PC-9 (cell line): ENCODE measurements at regions not wholly inside any gene's neighbourhood (a gene's known extent, or its start where the extent isn't known, plus 50 kb on each side); places are given as distances from the start of the nearest gene placed in this dataset.

Experiments used
- BruUV-seq: library from RNA; stranded (reverse); fragments of 400-500 nt; replicated peaks from 2 replicates; lab custom pipeline; 2021; lab: Mats Ljungman, UMichigan
- CTCF ChIA-PET: fragments of 300-600 bp; sonication (Branson Sonifier 250); formaldehyde crosslinking; loops from one replicate; lab custom pipeline; 2022; ENCODE audit warnings: antibody characterized with exemption; lab: Charles Lee
- POLR2A ChIA-PET: fragments of 300-600 bp; sonication (Branson Sonifier 250); formaldehyde crosslinking; loops from one replicate; lab custom pipeline; 2022; ENCODE audit warnings: antibody characterized with exemption; ENCODE audit not compliant: unreplicated experiment; lab: Charles Lee
- DNase-seq, 2 experiments: peaks; one replicate each; pipeline versions ENCODE4 v3.0.0 to v3.0.0-alpha.2; 2015 to 2022; ENCODE audit warnings: mixed read lengths in 1 of 2
- H2AFZ ChIP-seq: fragments of 200-600 bp; sonication (generic); 2 replicates; pipeline ENCODE4 v1.8.1; 2017; ENCODE audit warnings: antibody characterized with exemption
- H3F3A ChIP-seq: fragments of 200-600 bp; sonication (generic); 2 replicates; pipeline ENCODE4 v1.8.1; 2017; ENCODE audit warnings: antibody characterized with exemption, mild to moderate bottlenecking, low read depth; ENCODE audit not compliant: insufficient read depth
- H3K27ac ChIP-seq: fragments of 200-600 bp; sonication (generic); 2 replicates; pipeline ENCODE4 v1.6.1; 2016; ENCODE audit warnings: mixed run types
- H3K27me3 ChIP-seq: fragments of 200-600 bp; sonication (generic); 2 replicates; pipeline ENCODE4 v1.6.1; 2016; ENCODE audit warnings: low read depth, mixed run types; ENCODE audit not compliant: insufficient read depth
- H3K36me3 ChIP-seq: fragments of 200-600 bp; sonication (generic); 2 replicates; pipeline ENCODE4 v1.6.1; 2016; ENCODE audit warnings: low read depth, mixed run types
- H3K4me1 ChIP-seq: fragments of 200-600 bp; sonication (generic); replicated peaks from 2 replicates; pipeline ENCODE4 v1.6.1; 2016; ENCODE audit warnings: mixed run types; ENCODE audit not compliant: insufficient read depth
- H3K4me2 ChIP-seq: fragments of 200-600 bp; sonication (generic); 2 replicates; pipeline ENCODE4 v1.6.1; 2017; ENCODE audit warnings: mixed run types
- H3K4me3 ChIP-seq: fragments of 200-600 bp; sonication (generic); 2 replicates; pipeline ENCODE4 v1.6.1; 2016; ENCODE audit warnings: mixed run types
- H3K79me2 ChIP-seq: fragments of 200-600 bp; sonication (generic); 2 replicates; pipeline ENCODE4 v1.6.1; 2017; ENCODE audit warnings: low read depth, mixed run types
- H3K9me2 ChIP-seq: fragments of 200-600 bp; sonication (generic); 2 replicates; pipeline ENCODE4 v1.8.1; 2017; ENCODE audit warnings: mild to moderate bottlenecking; ENCODE audit not compliant: insufficient read depth
- H3K9me3 ChIP-seq: fragments of 200-600 bp; sonication (generic); 2 replicates; pipeline ENCODE4 v1.8.1; 2016; ENCODE audit warnings: low read depth; ENCODE audit not compliant: insufficient read depth
- H4K20me1 ChIP-seq: fragments of 200-600 bp; sonication (generic); 2 replicates; pipeline ENCODE4 v1.8.1; 2017; ENCODE audit not compliant: insufficient read depth
- CTCF ChIP-seq: fragments of 200-600 bp; sonication (generic); conservative IDR thresholded peaks from 2 replicates; pipeline ENCODE4 v1.6.1; 2017; ENCODE audit warnings: mixed run types, antibody characterized with exemption, mild to moderate bottlenecking, moderate library complexity
- EZH2 ChIP-seq: fragments of 200-600 bp; sonication (generic); IDR thresholded peaks from 2 replicates; pipeline ENCODE4 v1.8.0; 2017; ENCODE audit warnings: antibody characterized with exemption, low read depth
- intact Hi-C: fragments of 100-400 bp; cut with micrococcal nuclease; formaldehyde crosslinking; loops from one replicate; pipeline ENCODE4 v1.10.0; 2022; ENCODE audit not compliant: unreplicated experiment

DNA sequence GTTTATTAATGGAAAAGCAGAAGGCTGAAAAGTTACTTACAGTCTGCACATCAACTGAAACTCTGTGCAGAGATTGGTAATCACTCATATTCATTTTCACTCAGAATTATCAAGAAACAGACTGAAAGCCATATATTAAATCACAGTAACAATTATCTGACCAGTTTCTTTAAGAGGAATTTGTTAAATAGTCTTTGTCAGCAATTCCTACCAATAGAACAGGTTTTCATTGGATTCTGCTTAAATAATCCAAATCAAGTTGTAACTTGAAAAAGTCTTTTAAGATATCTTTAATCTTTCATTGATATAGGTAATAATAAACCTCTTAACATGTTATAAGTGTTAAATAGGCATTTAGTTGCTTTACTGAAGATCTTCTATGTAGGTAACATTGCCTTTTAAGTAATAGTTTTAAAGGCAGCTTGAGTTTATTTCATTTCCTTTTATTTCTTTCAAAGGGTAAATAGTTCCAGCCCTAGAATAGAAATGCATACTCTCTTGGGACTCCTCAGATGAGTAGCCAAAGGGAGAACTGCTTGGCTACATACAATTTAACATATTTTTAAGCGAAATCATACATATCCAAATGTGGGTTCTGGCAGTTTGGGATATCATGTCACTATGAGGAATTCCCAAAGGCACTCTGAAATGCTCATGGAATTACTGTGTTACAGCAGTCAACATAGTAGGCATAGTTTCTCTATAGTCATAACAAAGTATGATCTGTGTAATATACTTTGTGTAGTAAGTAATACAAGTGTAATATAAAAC, 326.0 kb upstream of the SPRY2 start:
- ChIA-PET CTCF (no interaction called here), POLR2A (no interaction called here)
- intact Hi-C loops: no loop called here
- no peak overlapping the region for H3K4me2 ChIP-seq
- H2AFZ ChIP-seq: no peak overlapping the region
- H3K36me3 ChIP-seq: no peaks in the 10 kb centered on the region
- H3K4me3 ChIP-seq: no peak overlapping the region
- H3K4me1 ChIP-seq: no peaks in the 10 kb centered on the region
- no peaks in the 10 kb centered on the region; the same call in 1 of the 2 replicates for H3F3A ChIP-seq
- no TSS peak for BruUV-seq
- H3K27ac ChIP-seq: no peak overlapping the region
- TF ChIP-seq EZH2 (no peak), CTCF (no peak)
- no peaks in the 10 kb centered on the region for H3K79me2 ChIP-seq
- no peaks in the 10 kb centered on the region for H4K20me1 ChIP-seq
- H3K9me3 ChIP-seq: no peaks in the 10 kb centered on the region
- H3K9me2 ChIP-seq: no peaks in the 10 kb centered on the region
- no peaks in the 10 kb centered on the region for H3K27me3 ChIP-seq
- no peak for DNase-seq

GRCh38 chr13:80665792-80666333, 324.9 kb upstream of the SPRY2 start:
- Histone ChIP-seq H3F3A (no peaks in the 10 kb centered on the region; the same call in 1 of the 2 replicates), H3K9me2 (no peaks in the 10 kb centered on the region), H3K4me3 (no peak overlapping the region), H3K9me3 (no peaks in the 10 kb centered on the region), H3K27me3 (no peaks in the 10 kb centered on the region), H2AFZ (no peak overlapping the region), H3K4me2 (no peak overlapping the region), H3K36me3 (no peaks in the 10 kb centered on the region), H3K79me2 (no peaks in the 10 kb centered on the region), H3K27ac (no peak overlapping the region), H3K4me1 (no peaks in the 10 kb centered on the region), H4K20me1 (no peaks in the 10 kb centered on the region)
- POLR2A ChIA-PET: no interaction called here
- no peak for DNase-seq
- no peak for TF ChIP-seq CTCF
- TF ChIP-seq EZH2: no peak
- no TSS peak for BruUV-seq
- intact Hi-C loops: no loop called here
- CTCF ChIA-PET: no interaction called here

DNA sequence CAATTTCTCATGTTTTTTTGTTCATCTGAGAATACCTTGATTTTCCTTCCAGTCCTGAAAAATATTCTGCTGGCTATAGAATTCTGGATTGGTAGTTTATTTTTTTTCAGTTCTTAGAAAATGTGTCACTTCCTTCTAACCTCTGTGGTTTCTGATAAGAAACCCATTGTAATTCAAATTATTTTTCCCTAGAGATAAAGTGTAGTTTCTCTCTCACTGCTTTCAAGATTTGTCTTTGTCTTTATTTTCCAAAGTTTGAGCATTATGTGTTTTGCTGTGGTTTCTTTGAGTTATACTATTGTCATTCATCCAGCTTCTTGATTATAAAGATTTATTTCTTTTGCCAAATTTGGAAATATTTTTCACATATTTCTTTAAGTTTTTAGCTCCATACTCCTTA, 324.0 kb upstream of the SPRY2 start:
- Histone ChIP-seq H3K27ac (no peak overlapping the region), H3K36me3 (no peaks in the 10 kb centered on the region), H3K9me2 (no peaks in the 10 kb centered on the region), H2AFZ (no peak overlapping the region), H3K27me3 (no peaks in the 10 kb centered on the region), H3K79me2 (no peaks in the 10 kb centered on the region), H3K4me3 (no peak overlapping the region), H3F3A (no peaks in the 10 kb centered on the region; the same call in 1 of the 2 replicates), H3K9me3 (no peaks in the 10 kb centered on the region), H3K4me1 (no peaks in the 10 kb centered on the region), H4K20me1 (no peaks in the 10 kb centered on the region), H3K4me2 (no peak overlapping the region)
- DNase-seq: no peak
- no TSS peak for BruUV-seq
- intact Hi-C loops: no loop called here
- ChIA-PET CTCF (no interaction called here), POLR2A (no interaction called here)
- TF ChIP-seq CTCF (no peak), EZH2 (no peak)
